Right lung (tissue), 2 donors: ENCODE measurements at regions not wholly inside any gene's neighbourhood (a gene's known extent, or its start where the extent isn't known, plus 50 kb on each side); places are given as distances from the start of the nearest gene placed in this dataset.

Source experiments
- DNase-seq, 2 donors: peaks; one replicate each; pipeline ENCODE4 v3.0.0-alpha.2; 2013

GRCh38 chr12:130101370-130101769 lies 60.9 kb upstream of the FZD10 start:
- no peak for DNase-seq

GRCh38 chr12:130102266-130102665 lies 60.0 kb upstream of the FZD10 start:
- no peak for DNase-seq

GRCh38 chr12:130104571-130105106 lies 57.6 kb upstream of the FZD10 start:
- peak in 1 of 2 donors; percentile 21 for DNase-seq

- DNase-seq: no peak
Observed at GRCh38 chr12:130109062-130109945, 53.0 kb upstream of the FZD10 start.

GRCh38 chr12:130110914-130111313 lies 51.4 kb upstream of the FZD10 start:
- DNase-seq: no peak

GRCh38 chr12:130111965-130112496 lies 50.2 kb upstream of the FZD10 start:
- DNase-seq: no peak
